Endothelial cell of umbilical vein (primary cell): ENCODE measurements at regions not wholly inside any gene's neighbourhood (a gene's known extent, or its start where the extent isn't known, plus 50 kb on each side); places are given as distances from the start of the nearest gene placed in this dataset.

ENCODE experiments used
- BruUV-seq: library from RNA; stranded (reverse); fragments of 400-500 nt; replicated peaks from 2 replicates; lab custom pipeline; 2021; lab: Mats Ljungman, UMichigan
- CTCF ChIA-PET: fragments of 300-600, 350-600 bp; sonication (Branson Sonifier 250); formaldehyde crosslinking; loops from one replicate; lab custom pipeline; 2021; ENCODE audit warnings: antibody characterized with exemption, inconsistent platforms; lab: Charles Lee
- POLR2A ChIA-PET: fragments of 300-600, 350-600 bp; sonication (Branson Sonifier 250); formaldehyde crosslinking; loops from one replicate; lab custom pipeline; 2021; ENCODE audit warnings: antibody characterized with exemption, inconsistent platforms; lab: Charles Lee
- DNase-seq: peaks from one replicate; pipeline ENCODE4 v3.0.0-alpha.2; 2011; ENCODE audit warnings: low read depth, low spot score
- FAIRE-seq: peaks from 2 replicates; lab custom pipeline; 2011; peaks lifted over from hg19 to GRCh38; lab: Jason Lieb, UNC
- H2AFZ ChIP-seq: 2 replicates; pipeline ENCODE4 v1.6.0; 2012; ENCODE audit warnings: low read depth, low read length, control low read depth, inconsistent platforms
- H3K27ac ChIP-seq: 2 replicates; pipeline ENCODE4 v1.5.1; 2011; ENCODE audit warnings: low read depth, mild to moderate bottlenecking, control low read depth, low read length, moderate library complexity; ENCODE audit not compliant: insufficient read depth
- H3K27me3 ChIP-seq, 2 experiments: 2 replicates each; pipeline versions ENCODE4 v1.6.0 to v1.6.1; 2011; ENCODE audit warnings: low read length in 2 of 2, mixed read lengths in 1 of 2; ENCODE audit not compliant: control insufficient read depth in 2 of 2, insufficient read depth in 2 of 2
- H3K36me3 ChIP-seq, 2 experiments: 2 replicates in 1 of 2; 3 replicates in 1 of 2; pipeline ENCODE4 v1.5.1; 2011; ENCODE audit warnings: low read length in 2 of 2, mild to moderate bottlenecking in 1 of 2, moderate library complexity in 1 of 2; ENCODE audit not compliant: control insufficient read depth in 2 of 2, insufficient read depth in 2 of 2; ENCODE audit errors: extremely low read depth in 1 of 2
- H3K4me1 ChIP-seq: 3 replicates; pipeline ENCODE4 v1.5.1; 2011; ENCODE audit warnings: mild to moderate bottlenecking, low read length; ENCODE audit not compliant: control insufficient read depth, insufficient read depth; ENCODE audit errors: extremely low read depth
- H3K4me2 ChIP-seq: 2 replicates; pipeline ENCODE4 v1.6.1; 2011; ENCODE audit warnings: low read length, control low read depth, mixed read lengths; ENCODE audit not compliant: insufficient read depth
- H3K4me3 ChIP-seq, 3 experiments: fragments of 200-600 bp in 1 of 3; sonication (generic), shearing (Covaris generic) in 1 of 3; replicated peaks in 1 of 3; 2 replicates each; pipeline ENCODE4 v1.5.1; 2011 to 2016; ENCODE audit warnings: control low read depth in 3 of 3, low read length in 3 of 3, mild to moderate bottlenecking in 2 of 3, inconsistent platforms in 1 of 3, low read depth in 1 of 3, moderate library complexity in 1 of 3; ENCODE audit not compliant: insufficient read depth in 1 of 3
- H3K79me2 ChIP-seq: 2 replicates; pipeline ENCODE4 v1.6.0; 2012; ENCODE audit warnings: low read length, inconsistent platforms; ENCODE audit not compliant: control insufficient read depth, insufficient read depth
- H3K9ac ChIP-seq: replicated peaks from 2 replicates; pipeline ENCODE3; 2011; ENCODE audit warnings: low read length, control low read depth; ENCODE audit not compliant: insufficient read depth; ENCODE audit errors: extremely low read depth
- H3K9me1 ChIP-seq: replicated peaks from 3 replicates; pipeline ENCODE4 v1.6.0; 2011; ENCODE audit warnings: mild to moderate bottlenecking, low read length; ENCODE audit not compliant: control insufficient read depth, insufficient read depth; ENCODE audit errors: extremely low read depth
- H3K9me3 ChIP-seq: replicated peaks from 2 replicates; pipeline ENCODE4 v1.5.1; 2012; ENCODE audit warnings: low read length, inconsistent platforms; ENCODE audit not compliant: control insufficient read depth, insufficient read depth
- H4K20me1 ChIP-seq: replicated peaks from 2 replicates; pipeline ENCODE3; 2011; ENCODE audit warnings: mild to moderate bottlenecking, low read length; ENCODE audit not compliant: control insufficient read depth, insufficient read depth; ENCODE audit errors: extremely low read depth
- EZH2 ChIP-seq: IDR thresholded peaks from 2 replicates; pipeline ENCODE4 v1.6.1; 2012; ENCODE audit warnings: borderline replicate concordance, low read depth, mild to moderate bottlenecking, moderate library complexity, low read length, inconsistent platforms; ENCODE audit not compliant: severe bottlenecking
- FOS ChIP-seq: IDR thresholded peaks from 2 replicates; pipeline ENCODE4 v1.6.1; 2011; ENCODE audit warnings: mild to moderate bottlenecking, low read length, moderate library complexity, borderline replicate concordance; ENCODE audit not compliant: insufficient read depth
- GATA2 ChIP-seq: IDR thresholded peaks from 2 replicates; pipeline ENCODE4 v1.7.0; 2011; ENCODE audit warnings: low read depth, mild to moderate bottlenecking, moderate library complexity, mixed read lengths, low read length; ENCODE audit not compliant: insufficient read length, insufficient read depth
- JUN ChIP-seq: IDR thresholded peaks from 2 replicates; pipeline ENCODE4 v1.6.1; 2011; ENCODE audit warnings: borderline replicate concordance, low read depth; ENCODE audit not compliant: insufficient read length, insufficient read depth
- MYC ChIP-seq: IDR thresholded peaks from one replicate; pipeline ENCODE4 v1.6.1; 2011; ENCODE audit warnings: mild to moderate bottlenecking, low read depth, low read length
- POLR2A ChIP-seq: IDR thresholded peaks from 2 replicates; pipeline ENCODE4 v1.6.1; 2012; ENCODE audit warnings: low read depth, mild to moderate bottlenecking, control low read depth, low read length
- POLR2AphosphoS5 ChIP-seq: IDR thresholded peaks from 2 replicates; pipeline ENCODE4 v1.6.1; 2012; ENCODE audit warnings: low read depth, mild to moderate bottlenecking, control low read depth, low read length, moderate library complexity; ENCODE audit not compliant: insufficient read depth
- dilution Hi-C: fragments of 300-500 bp; cut with MboI; formaldehyde crosslinking; loops from one replicate; pipeline ENCODE4 v1.15.0; 2019; ENCODE audit warnings: low sequenced_read_pairs; ENCODE audit not compliant: extremely low pct_ligation_motif_present
- intact Hi-C: fragments of 100-400 bp; cut with micrococcal nuclease; formaldehyde crosslinking; loops from one replicate; pipeline ENCODE4 v1.10.0; 2022
- TF ChIP-seq, protein P1 (sequence below): IDR thresholded peaks from 2 replicates; pipeline ENCODE4 v1.6.1; 2011; ENCODE audit not compliant: insufficient read depth, insufficient read length
- TF ChIP-seq, protein P2 (sequence below), 2 donors: IDR thresholded peaks; 1 replicate in 1 of 2; 2 replicates in 1 of 2; pipeline ENCODE4 v1.5.1; 2011; ENCODE audit warnings: low read length in 2 of 2, mild to moderate bottlenecking in 2 of 2, moderate library complexity in 2 of 2, control low read depth in 1 of 2, inconsistent platforms in 1 of 2, low read depth in 1 of 2; ENCODE audit not compliant: insufficient read depth in 1 of 2; ENCODE audit errors: extremely low read depth in 1 of 2

DNA sequence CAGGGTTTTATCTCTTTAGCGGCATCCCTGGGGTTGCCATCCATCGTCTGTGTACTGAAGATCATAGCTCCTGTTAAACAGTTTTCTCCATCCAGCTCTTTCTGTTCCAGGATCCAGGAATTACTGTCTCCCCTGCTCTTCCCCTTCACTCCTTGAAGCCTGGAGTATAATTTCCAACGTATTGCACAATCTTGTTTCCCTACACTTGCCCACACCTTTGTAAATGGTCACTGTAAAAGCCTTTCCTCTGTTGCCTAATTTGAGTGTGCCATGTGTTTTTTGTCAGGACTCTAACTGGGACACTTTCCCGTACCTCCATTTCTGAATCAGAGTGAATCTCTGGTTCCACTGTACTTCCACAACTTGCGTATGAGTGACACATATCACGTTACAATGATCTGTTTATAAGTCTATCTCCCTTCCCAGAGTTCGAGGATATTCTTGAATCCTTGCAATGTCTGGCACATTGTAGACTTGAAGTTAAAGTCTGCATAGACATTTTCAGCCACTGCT lies 199.6 kb upstream of the SNX7 start:
- H3K36me3 ChIP-seq: no peaks in the 10 kb centered on the region
- H3K79me2 ChIP-seq: no peaks in the 10 kb centered on the region
- no peaks in the 10 kb centered on the region for H4K20me1 ChIP-seq
- BruUV-seq: no TSS peak
- intact Hi-C loops (loop anchor here (10.0 kb wide), 1 partner anchor 1217 kb away; no protein-coding TSS in a partner anchor), dilution Hi-C loops (no loop called here)
- no peaks in the 10 kb centered on the region for H3K27me3 ChIP-seq
- DNase-seq: no peak
- no peak overlapping the region for H3K4me3 ChIP-seq
- no peak overlapping the region for H3K27ac ChIP-seq
- ChIA-PET POLR2A (no interaction called here), CTCF (interaction anchor here (1.3 kb wide), 1 partner anchor 10 kb away, joined by 3 read pairs; no protein-coding TSS in a partner anchor)
- no peaks in the 10 kb centered on the region for H3K9me3 ChIP-seq
- no peak overlapping the region for H2AFZ ChIP-seq
- no peaks in the 10 kb centered on the region for H3K9me1 ChIP-seq
- no peaks in the 10 kb centered on the region for H3K4me1 ChIP-seq
- FAIRE-seq: no peak
- no peak for TF ChIP-seq POLR2A
- TF ChIP-seq JUN: no peak
- TF ChIP-seq POLR2AphosphoS5: no peak
- TF ChIP-seq MYC: no peak
- TF ChIP-seq GATA2: no peak
- no peak overlapping the region for H3K4me2 ChIP-seq
- no peak overlapping the region for H3K9ac ChIP-seq

DNA sequence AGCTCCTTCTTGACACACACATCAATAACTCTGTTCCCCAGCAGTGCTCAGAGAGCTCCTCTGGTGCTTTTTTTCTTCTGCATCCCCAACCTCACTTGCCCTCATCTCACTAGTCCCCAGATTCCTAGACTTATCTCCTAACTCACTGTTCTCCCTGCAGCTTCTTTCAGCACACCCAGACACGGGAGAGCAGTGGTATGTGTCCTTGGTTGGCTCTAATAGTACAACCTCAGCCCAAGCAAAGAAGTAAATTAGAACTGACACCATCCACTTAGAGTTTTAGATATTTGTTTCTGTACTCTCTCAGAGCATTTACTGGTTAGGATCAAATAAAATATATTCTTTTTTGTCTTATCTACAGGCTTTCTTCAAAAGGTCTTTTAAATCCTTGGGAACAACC lies 201.4 kb upstream of the SNX7 start:
- CTCF ChIA-PET: interaction anchor here (0.7 to 2.2 kb wide), 2 partner anchors 8 to 9 kb away, joined by 5 to 9 read pairs; no protein-coding TSS in a partner anchor
- Histone ChIP-seq H3K27ac (no peak overlapping the region), H3K79me2 (no peaks in the 10 kb centered on the region), H3K9ac (no peak overlapping the region), H3K4me2 (no peak overlapping the region), H3K4me3 (no peak overlapping the region), H3K27me3 (no peaks in the 10 kb centered on the region), H3K9me3 (no peaks in the 10 kb centered on the region), H3K4me1 (no peaks in the 10 kb centered on the region), H3K9me1 (no peaks in the 10 kb centered on the region), H4K20me1 (no peaks in the 10 kb centered on the region), H3K36me3 (no peaks in the 10 kb centered on the region), H2AFZ (no peak overlapping the region)
- intact Hi-C loops: loop anchor here (10.0 kb wide), 1 partner anchor 1215 kb away; no protein-coding TSS in a partner anchor
- DNase-seq (no peak), FAIRE-seq (no peak)
- dilution Hi-C loops: no loop called here
- TF ChIP-seq GATA2 (no peak), EZH2 (no peak), POLR2AphosphoS5 (no peak), POLR2A (no peak), JUN (no peak), FOS (no peak), MYC (no peak)
- TF ChIP-seq, protein P1, sequence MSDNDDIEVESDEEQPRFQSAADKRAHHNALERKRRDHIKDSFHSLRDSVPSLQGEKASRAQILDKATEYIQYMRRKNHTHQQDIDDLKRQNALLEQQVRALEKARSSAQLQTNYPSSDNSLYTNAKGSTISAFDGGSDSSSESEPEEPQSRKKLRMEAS: no peak
- TF ChIP-seq, protein P2, sequence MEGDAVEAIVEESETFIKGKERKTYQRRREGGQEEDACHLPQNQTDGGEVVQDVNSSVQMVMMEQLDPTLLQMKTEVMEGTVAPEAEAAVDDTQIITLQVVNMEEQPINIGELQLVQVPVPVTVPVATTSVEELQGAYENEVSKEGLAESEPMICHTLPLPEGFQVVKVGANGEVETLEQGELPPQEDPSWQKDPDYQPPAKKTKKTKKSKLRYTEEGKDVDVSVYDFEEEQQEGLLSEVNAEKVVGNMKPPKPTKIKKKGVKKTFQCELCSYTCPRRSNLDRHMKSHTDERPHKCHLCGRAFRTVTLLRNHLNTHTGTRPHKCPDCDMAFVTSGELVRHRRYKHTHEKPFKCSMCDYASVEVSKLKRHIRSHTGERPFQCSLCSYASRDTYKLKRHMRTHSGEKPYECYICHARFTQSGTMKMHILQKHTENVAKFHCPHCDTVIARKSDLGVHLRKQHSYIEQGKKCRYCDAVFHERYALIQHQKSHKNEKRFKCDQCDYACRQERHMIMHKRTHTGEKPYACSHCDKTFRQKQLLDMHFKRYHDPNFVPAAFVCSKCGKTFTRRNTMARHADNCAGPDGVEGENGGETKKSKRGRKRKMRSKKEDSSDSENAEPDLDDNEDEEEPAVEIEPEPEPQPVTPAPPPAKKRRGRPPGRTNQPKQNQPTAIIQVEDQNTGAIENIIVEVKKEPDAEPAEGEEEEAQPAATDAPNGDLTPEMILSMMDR (IDR thresholded peaks at IDR 0.05; ENCODE audit: extremely low read depth in 1 of 2, insufficient read depth in 1 of 2, low read depth in 1 of 2, low read length in 2 of 2): no peak
- BruUV-seq: no TSS peak
- POLR2A ChIA-PET: interaction anchor here (0.6 kb wide), 1 partner anchor 16 kb away, joined by 3 read pairs; no protein-coding TSS in a partner anchor
